Daoy (cell line): ENCODE measurements at regions not wholly inside any gene's neighbourhood (a gene's known extent, or its start where the extent isn't known, plus 50 kb on each side); places are given as distances from the start of the nearest gene placed in this dataset.
A peak's percentile ranks its signal among the peaks of the same experiment; 100 is the strongest.
"Not testable (repeated sequence)": the region's sequence is repeated elsewhere in the genome, so short reads cannot be mapped to it uniquely, and the experiment has no call there.

Source experiments
- DNase-seq: peaks from one replicate; pipeline ENCODE4 v3.0.0-alpha.2; 2015; ENCODE audit warnings: low read depth

- DNase-seq, result not testable (repeated sequence)
Measured at GRCh38 chr17:6373599-6373998, 61.3 kb downstream of the AIPL1 start.

- peak; percentile 76 for DNase-seq
Measured at GRCh38 chr17:6366221-6366666, 68.7 kb downstream of the AIPL1 start.

- DNase-seq, result peak; percentile 82
Measured at GRCh38 chr17:6365200-6365943, 69.5 kb downstream of the AIPL1 start.

GRCh38 chr17:6361733-6362132 lies 73.2 kb downstream of the AIPL1 start:
- DNase-seq, result peak; percentile 26

- no peak for DNase-seq
Measured at GRCh38 chr17:6358131-6358530, 76.8 kb downstream of the AIPL1 start.

GRCh38 chr17:6356562-6356961 lies 78.4 kb downstream of the AIPL1 start:
- no peak for DNase-seq

GRCh38 chr17:6355196-6355595 lies 79.7 kb downstream of the AIPL1 start:
- no peak for DNase-seq

GRCh38 chr17:6352801-6353560 lies 81.9 kb downstream of the AIPL1 start:
- DNase-seq, result no peak

- DNase-seq, result no peak
Measured at GRCh38 chr17:6352016-6352415, 82.9 kb downstream of the AIPL1 start.

GRCh38 chr17:6350806-6351205 lies 84.1 kb downstream of the AIPL1 start:
- no peak for DNase-seq

GRCh38 chr17:6348891-6349290 lies 86.0 kb downstream of the AIPL1 start:
- no peak for DNase-seq

- DNase-seq, result no peak
Measured at GRCh38 chr17:6347776-6348175, 87.1 kb downstream of the AIPL1 start.

- no peak for DNase-seq
Measured at GRCh38 chr17:6346986-6347385, 87.9 kb downstream of the AIPL1 start.

- no peak for DNase-seq
Measured at GRCh38 chr17:6346156-6346786, 88.7 kb downstream of the AIPL1 start.

GRCh38 chr17:6343736-6344135 lies 91.2 kb downstream of the AIPL1 start:
- DNase-seq, result no peak

GRCh38 chr17:6343191-6343590 lies 91.7 kb downstream of the AIPL1 start:
- DNase-seq, result no peak

- no peak for DNase-seq
Measured at GRCh38 chr17:6340708-6341107, 94.2 kb downstream of the AIPL1 start.

- DNase-seq, result no peak
Measured at GRCh38 chr17:6334386-6334785, 100.5 kb downstream of the AIPL1 start.

- no peak for DNase-seq
Measured at GRCh38 chr17:6330936-6331335, 104.0 kb downstream of the AIPL1 start.

GRCh38 chr17:6328279-6328678 lies 106.6 kb downstream of the AIPL1 start:
- DNase-seq, result peak; percentile 38

GRCh38 chr17:6327007-6327406 lies 107.9 kb downstream of the AIPL1 start:
- DNase-seq, result peak; percentile 46

- no peak for DNase-seq
Measured at GRCh38 chr17:6326483-6326882, 108.4 kb downstream of the AIPL1 start.

- DNase-seq, result no peak
Measured at GRCh38 chr17:6325741-6326140, 109.2 kb downstream of the AIPL1 start.
